Right renal cortex interstitium (tissue), 3 donors: ENCODE measurements at regions not wholly inside any gene's neighbourhood (a gene's known extent, or its start where the extent isn't known, plus 50 kb on each side); places are given as distances from the start of the nearest gene placed in this dataset.
A peak's percentile ranks its signal among the peaks of the same experiment; 100 is the strongest.

Source experiments
- DNase-seq, 3 donors: peaks; one replicate each; pipeline ENCODE4 v3.0.0-alpha.2; 2013; ENCODE audit warnings: low read depth in 3 of 3, low spot score in 2 of 3

DNA sequence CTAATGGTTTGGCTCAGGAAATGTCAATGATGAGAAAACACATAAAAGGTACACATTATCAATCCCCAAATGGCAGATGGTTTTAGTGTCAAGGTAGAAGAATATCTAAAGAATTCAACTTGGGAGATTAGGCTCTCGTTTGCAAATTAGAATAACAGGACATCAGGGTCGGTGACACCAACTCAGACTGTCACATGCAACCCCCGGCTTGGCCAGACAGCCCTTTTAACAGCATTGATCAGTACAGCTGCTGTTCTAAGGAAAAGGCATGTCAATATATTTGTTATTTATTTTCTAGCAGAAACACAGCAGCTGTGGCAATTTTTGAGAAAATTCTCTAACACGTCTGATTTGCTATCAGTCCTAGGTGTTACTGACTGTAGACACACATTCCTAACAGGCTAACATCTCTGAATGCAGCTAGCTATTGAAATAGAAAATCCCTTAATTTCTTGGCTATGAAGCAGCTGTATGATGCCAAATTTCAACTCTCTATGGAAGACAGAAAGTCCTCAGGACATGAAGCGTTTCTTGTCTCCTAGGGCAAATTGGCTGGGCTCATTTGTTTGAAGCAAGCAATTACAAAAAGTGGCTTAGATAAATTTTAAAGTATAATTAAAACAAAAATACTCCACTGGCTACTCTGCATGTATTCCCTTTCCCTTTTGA lies 269.0 kb upstream of the CXXC4 start:
- DNase-seq = no peak

DNA sequence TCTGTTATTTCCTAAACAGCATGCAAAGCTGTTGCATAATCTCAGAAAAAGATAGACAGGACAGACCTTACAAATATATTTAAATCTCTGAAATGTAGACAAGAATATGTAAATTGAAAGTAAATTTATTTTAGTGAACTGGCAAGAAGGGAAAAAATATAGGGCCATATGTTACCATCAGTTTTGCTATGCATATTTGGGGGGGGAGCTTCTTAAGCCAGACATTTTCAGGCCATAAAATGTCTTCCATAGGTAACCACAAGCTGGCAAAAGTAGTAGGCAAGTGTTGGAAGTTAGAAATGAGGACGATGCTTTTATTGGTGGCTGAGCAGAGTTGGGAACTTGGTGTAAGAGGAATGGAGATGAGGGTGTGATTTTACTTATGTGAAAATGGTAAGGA lies 272.0 kb upstream of the CXXC4 start:
- no peak for DNase-seq

DNA sequence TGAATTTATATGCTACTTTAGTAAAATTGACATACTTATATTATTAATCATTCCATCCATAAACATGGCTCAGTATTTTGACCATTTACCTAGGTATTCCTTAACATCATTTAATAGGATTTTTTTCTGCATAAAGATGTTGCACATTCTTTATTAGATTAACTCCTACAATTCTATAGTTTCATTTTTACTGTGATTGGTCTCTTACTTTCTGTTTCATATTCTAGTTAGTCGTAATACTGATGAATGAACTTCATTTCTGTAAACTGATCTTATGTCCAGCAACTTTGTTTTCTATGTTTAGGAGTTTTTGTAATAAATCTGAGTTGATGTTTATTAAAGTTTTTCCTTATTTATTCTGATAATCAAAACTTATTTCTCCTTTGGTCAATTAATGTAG lies 278.2 kb upstream of the CXXC4 start:
- no peak for DNase-seq

DNA sequence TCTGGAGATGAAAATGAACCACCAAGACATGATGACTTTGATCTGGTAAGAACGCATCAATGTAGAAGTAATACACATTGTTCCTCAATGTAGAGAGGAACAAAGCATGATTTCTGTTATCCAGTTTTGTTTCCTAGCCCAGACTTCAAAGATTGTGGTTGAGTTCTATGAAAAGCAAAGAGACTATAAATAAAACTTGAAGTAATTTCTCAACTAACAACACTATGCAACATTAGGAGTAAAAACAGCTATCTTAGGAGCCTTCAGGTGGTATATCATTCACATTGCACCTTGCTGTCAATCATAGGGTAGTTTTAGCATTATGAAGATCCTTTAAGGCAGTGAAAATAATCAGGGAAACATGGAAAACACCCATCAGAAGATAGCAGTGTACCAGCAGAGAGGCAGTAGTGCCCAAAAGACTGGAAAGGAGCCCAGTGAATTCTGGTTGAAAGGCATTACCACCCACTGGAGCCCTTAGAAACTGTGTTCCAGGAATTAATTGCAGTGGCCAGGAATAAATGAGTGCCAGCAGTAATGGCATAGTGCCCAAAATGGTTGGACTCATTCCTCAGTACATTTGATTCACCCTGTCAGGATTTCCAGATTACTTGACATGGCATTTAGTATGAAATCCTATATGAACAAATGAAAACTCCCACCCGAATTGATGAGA lies 300.7 kb upstream of the CXXC4 start:
- no peak for DNase-seq

DNA sequence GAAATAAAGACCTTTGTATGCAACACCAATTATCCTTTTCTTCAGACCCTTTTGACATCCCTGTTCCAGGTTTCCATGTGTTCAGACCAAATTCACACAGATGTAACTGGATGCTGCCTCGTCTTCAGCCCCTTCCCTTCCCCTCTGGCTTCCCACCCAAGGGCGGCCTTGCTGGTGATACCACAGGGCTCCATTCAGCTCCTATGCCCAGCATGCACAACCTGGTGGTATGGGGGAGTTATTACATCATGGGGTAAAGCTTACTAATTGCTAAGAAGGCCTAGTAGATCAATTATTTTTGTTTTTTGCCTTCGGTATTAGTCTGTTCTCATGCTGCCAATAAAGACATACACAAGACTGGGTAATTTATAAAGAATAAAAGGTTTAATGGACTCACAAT lies 317.0 kb upstream of the CXXC4 start:
- DNase-seq = no peak

DNA sequence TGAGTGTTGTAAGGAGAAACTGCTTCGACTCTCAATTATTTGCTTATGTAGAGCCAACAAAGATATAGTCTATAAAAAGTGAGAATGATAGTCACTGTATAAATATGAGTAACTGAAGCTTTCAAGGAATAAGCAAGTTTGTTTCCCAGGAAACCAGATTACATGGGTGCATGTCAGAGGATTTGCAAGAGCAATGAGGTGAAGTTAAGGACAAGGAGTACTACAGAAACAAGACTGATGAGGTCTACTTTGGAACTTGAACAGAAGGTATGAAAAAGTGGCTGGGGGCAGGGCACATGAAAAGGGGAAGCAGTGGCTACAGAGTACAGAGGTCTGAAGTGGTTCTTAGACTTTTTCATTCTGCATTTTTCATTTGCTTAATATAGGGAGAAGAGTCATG lies 321.0 kb upstream of the CXXC4 start:
- DNase-seq = no peak

DNA sequence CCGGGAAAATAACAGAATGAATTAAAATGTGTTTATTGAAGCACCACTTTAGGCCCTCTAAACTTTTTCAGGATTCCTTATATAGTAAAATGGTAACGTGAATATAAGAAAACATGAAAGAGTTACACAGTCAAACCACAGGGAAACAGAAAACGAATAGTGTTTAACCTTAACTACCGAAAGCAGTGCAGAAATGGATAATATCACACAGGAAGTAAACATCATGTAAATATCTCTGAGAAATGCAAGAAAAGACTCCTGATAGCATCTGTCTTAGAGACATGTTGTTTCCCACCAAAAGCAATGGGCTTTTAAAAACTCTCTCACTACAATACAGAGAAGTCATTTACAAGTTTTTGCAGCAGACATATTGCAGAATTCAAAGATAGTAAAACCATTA lies 323.9 kb upstream of the CXXC4 start:
- no peak for DNase-seq

DNA sequence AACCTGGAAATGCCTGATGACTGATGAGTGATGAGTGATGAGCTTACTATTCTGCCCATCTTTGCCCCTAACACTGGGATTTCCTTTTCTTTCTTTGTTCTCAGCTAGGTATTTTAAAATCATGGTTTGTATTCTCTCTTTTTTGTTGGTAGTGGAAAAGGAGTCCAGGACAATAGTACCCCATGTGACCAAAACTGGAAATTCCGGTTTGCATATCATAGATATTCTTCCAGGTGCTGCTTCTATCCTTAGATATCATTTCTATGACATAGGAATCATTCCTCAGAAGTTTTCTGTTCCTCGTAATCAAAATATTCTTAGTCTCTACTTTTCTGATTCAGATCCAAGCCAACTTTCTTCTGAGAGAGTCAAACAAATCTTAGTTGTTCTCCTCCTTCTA lies 320.5 kb upstream of the TET2 start:
- DNase-seq = no peak

DNA sequence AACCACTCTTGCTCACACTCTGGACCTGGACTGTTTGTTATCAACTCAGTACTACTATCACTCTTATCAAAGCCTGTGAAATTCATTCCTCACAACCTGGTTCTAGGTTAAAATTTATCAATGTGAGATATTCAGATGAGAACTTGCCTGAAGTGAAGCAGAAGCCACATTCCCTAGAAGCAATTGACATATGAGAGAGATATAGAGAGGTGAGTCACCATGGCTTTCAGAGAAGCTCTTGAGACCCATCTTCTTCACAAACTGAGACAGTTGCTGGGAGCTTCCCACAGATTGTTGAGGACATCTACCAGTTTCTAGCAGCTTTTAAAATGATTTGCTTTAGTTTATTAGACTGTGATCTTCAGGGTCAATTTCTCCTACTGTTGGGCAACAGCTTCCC lies 316.9 kb upstream of the TET2 start:
- DNase-seq = no peak

DNA sequence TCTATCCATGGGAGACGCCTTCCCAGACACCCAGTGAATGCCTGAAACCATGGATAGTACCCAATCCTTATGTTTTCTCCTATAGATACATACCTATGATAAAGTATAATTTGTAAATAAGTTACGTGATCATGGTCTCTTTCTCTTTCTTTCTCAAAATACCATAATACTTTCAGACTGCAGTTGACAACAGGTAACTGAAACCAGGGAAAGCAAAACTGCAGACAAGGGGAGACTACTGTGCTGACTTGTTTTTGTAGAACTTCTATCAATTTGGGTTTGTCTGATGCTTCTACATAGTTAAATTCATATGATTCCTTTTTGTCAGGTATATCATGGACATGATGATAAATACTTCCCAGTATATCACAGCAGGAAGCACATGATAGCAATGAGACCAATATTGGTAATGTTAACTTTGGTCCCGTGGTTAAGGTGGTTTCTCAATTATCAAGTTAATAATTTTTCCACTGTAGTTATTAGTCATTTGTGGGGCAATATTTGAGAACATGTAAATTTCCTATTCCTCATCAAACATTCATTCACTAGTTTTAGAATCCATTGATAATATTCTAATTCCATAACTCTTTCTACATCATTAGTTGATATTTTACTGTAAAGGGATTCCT lies 298.0 kb upstream of the TET2 start:
- no peak for DNase-seq

DNA sequence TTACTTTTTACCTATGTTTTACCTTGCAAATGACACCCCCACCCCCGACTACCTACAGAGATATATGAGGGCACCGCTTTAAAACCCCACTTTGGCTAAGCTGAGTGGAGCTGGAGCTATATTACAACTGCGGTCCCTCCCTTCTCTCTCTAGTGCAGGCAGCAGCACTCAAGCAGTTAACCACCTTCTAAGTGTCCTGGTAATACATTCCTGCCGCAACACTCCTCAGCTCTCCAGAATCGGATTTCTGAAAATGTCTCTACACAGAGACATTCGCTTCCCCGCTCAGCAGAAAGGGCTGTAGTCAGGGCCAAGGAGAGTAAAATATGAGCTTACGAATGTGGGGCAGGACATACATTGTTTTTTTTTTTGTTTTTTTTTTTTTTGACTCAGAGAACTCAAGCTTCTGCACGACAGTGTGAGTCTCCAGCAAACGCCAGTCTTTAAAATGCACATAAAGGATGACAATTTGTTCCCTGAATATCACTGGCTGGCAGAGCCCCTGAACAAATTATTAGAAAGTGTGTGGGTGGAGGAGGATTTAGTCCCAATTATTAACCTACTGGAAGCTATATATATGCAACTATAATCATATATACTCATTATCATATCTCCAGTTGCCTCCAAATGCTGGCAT lies 287.0 kb upstream of the TET2 start:
- DNase-seq = peak in 1 of 3 donors; percentile 3

DNA sequence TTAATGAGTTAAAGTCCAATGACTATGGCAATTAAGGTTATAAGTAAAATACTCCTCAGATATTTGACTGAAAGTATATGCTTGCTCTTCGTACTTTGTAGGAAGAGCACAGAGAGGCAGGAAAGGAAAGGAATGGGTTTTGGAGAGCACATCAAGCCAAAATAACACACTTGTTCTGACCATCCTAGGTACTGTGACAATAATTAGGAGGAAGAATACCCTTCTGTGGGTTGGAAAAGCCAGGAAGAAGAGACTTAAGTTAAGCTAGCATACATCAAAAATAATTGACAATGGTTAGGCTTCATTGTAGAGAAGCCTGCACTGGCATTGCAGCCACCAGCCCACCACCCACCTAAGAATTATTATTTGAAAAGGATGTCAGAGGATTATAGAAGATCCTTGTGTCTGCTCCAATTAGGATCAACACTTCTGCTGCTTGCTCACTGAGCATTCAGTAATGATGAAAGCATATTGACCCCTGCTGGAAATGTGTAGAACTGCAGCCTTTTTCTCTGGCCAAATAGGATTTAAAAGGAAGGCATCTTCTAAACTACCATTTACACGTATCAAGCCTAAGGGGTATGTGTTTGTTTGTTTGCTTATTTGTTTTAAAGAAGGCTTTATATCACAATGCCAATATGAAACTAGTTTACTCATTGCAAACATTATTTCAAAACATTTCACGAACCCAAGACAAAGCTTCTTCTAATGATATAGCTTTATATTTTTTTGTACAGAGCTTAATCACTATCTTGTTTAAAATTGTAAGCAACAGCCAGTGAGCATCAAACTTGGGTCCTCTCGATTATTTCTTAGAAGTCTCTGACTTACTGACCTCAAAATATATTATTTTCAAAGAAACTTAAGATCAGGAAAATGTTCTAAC lies 286.2 kb upstream of the TET2 start:
- peak; percentile 65 to 67 (median 67) for DNase-seq

DNA sequence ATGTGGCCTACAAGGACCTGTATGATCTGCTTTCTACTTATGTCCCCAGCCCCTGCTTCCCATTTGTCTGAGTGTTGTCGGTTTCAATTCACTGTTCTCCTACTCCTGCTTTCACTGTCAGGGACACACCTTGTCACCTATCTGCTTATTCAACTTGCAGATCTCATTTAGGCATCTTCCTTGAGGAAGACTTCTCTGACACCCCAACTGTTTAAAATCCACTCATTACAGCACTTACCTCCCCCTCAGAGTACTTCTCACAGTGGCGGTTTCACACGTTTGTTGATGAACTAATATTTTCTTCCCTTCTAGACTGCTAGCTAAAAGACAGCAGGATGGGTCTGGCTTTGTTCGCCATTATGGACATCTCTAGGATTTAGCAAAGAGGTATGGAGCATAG lies 279.9 kb upstream of the TET2 start:
- no peak for DNase-seq

DNA sequence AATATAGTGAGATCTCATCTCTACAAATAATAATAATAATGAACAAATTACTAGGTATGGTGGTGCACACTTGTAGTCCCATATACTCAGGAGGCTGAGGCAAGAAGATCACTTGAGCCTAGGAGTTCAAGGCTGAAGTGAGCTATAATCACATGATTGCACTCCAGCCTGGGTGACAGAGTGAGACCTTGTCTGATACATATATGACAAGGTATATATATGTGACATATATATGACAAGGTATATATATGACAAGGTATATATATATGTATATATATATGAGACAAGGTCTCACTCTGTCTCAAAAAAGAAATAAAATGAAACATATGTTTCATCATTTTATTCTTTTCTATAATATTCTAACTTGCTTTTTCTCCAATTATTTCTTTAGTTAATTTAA lies 278.1 kb upstream of the TET2 start:
- no peak for DNase-seq

DNA sequence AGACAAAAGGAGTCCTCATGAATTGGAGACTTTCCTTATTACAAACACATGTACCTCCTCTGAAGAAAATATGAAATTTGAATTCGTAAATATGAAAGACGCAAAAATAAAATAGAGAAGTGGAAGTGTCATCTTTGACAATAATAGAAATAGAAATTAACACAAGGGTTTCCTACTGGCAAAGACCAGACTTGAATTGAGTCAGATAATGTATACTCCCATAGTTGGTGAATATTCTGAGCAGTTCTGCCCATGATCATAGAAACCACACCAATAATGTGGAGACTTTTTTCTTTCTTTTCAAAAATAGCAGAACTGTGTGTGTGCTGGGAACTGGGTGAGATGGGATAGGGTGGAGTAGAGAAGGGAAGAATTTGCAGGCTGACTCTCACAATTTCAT lies 277.7 kb upstream of the TET2 start:
- no peak for DNase-seq

DNA sequence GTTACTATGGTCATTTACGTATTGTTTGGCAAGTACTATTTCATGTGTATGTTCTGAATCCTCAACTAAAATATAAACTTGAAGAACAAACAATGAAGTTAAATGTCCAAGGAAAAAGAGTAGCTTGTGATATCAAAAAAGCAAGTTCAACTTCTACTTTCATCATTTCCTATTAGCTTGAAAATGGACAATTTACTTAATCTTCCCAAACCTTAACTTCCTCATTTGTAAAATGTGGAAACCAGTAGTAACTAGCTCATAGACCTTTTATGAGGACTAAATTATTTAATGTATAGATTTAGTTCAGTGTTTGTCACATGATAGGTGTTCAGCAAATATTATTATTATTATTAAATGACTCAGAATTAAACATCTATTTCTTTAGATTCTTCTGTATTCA lies 276.8 kb upstream of the TET2 start:
- no peak for DNase-seq

DNA sequence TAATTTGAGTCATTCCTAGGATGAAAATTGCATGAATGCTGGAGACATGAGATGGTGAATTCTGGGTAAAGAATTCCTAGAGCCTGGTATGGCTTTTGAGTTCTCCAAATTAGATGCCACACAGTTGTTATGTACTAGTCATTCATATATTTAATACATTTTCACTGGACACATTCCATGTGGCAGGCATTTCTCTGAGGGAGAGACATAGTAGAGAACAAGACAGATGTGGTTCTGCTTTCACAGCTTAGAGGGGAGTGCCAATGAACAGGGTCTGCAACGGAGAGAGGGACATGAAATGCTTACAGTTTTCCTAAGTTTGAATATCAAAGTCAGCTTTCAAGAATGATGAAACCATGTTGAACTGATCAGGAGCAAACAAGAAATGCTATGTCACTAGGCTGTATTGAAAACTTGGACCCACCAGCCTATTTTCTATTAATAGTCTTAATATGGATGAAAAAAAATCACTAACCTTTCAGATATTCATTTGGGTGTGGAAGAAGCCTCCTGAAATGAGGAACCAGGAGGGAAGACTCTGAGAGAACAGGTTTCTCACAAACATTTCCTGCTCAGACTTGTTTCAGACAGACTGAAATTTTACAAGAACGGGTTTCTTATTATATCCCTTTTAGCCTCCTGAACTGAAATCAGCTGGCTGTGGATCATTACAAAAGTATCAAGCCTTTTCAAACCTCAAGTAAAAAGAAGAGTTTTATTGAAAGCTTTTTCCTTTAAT lies 276.0 kb upstream of the TET2 start:
- DNase-seq = no peak

DNA sequence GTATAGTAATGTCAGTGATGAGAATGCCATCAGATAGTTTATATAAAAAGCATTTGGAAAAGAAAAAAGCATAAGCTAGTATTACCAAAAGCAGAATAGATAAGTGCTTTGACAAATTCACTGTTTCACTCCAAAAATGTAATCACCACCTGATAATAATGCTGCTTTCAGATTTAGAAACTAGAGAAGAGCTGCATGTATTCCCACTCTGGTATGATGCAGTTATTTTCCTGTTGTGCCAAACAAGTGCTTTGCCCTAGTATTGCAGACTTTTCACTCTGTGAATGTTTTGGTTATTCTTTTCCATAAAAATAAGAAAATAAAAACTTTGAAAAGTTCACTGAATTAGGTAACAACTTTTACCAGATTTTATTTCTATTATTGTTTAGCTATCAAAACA lies 267.7 kb upstream of the TET2 start:
- DNase-seq = no peak

DNA sequence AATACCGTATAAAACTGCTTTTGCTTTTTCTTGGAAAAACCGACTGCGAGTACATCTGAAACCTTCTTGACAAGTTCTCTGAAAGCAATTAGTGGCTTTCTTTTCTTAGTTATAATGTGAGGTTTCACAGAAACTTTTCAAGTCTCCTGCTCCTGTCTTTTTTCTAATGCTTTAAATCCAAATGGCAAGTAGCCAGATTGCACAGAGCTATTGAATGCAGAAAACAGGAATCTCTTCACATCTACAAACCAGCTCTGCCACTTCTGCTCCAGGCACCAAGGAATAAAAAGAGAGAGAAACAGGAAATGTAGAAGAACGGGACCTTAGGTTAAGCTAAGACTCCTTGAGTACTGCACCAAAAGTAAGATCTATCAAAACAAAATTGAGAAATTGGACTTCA lies 267.3 kb upstream of the TET2 start:
- no peak for DNase-seq

DNA sequence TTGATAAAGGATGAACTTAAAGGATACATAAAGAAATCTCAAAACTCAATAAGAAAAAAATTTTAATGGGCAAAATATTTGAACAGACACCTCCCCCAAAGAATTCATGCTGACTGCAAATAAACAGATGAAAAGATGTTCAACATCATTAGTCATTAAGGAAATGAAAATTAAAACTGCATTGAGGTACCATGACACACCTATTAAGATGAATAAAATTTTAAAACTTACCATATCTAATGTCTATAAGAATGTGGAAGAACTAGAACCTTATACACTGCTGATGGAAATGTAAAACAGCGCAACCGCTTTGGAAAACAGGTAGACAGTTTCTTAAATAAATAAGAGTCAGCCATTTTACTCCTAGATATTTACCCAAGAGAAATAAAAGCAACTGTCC lies 266.8 kb upstream of the TET2 start:
- no peak for DNase-seq
